SHP77 (cell line): ENCODE measurements at regions not wholly inside any gene's neighbourhood (a gene's known extent, or its start where the extent isn't known, plus 50 kb on each side); places are given as distances from the start of the nearest gene placed in this dataset.
"Not testable (repeated sequence)": the region's sequence is repeated elsewhere in the genome, so short reads cannot be mapped to it uniquely, and the experiment has no call there.

ENCODE experiments used
- DNase-seq, 2 experiments: peaks; one replicate each; lab custom pipeline; 2025; lab: John Stamatoyannopoulos, UW

- not testable (repeated sequence) for DNase-seq
Observed at GRCh38 chr5:43818394-43818793, 215.4 kb downstream of the NNT start.

GRCh38 chr5:43815497-43815896, 212.5 kb downstream of the NNT start:
- DNase-seq, result no peak

GRCh38 chr5:43804723-43805122, 201.7 kb downstream of the NNT start:
- DNase-seq, result no peak

- no peak for DNase-seq
Observed at GRCh38 chr5:43804041-43804440, 201.1 kb downstream of the NNT start.

GRCh38 chr5:43802651-43803050, 199.7 kb downstream of the NNT start:
- DNase-seq, result no peak

GRCh38 chr5:43802119-43802518, 199.1 kb downstream of the NNT start:
- no peak for DNase-seq

GRCh38 chr5:43798740-43799139, 195.8 kb downstream of the NNT start:
- DNase-seq, result no peak

GRCh38 chr5:43791880-43792279, 188.9 kb downstream of the NNT start:
- not testable (repeated sequence) for DNase-seq

GRCh38 chr5:43785198-43785597, 182.2 kb downstream of the NNT start:
- DNase-seq, result no peak

- DNase-seq, result no peak
Observed at GRCh38 chr5:43780586-43780985, 177.6 kb downstream of the NNT start.

GRCh38 chr5:43774881-43775399, 172.0 kb downstream of the NNT start:
- no peak for DNase-seq

GRCh38 chr5:43773478-43773844, 170.5 kb downstream of the NNT start:
- DNase-seq, result no peak

- DNase-seq, result no peak
Observed at GRCh38 chr5:43772764-43773477, 169.9 kb downstream of the NNT start.

GRCh38 chr5:43772458-43772763, 169.4 kb downstream of the NNT start:
- no peak for DNase-seq

- no peak for DNase-seq
Observed at GRCh38 chr5:43771611-43772031, 168.6 kb downstream of the NNT start.

GRCh38 chr5:43769571-43770355, 166.8 kb downstream of the NNT start:
- DNase-seq, result no peak
